NB4 (cell line): ENCODE measurements at regions not wholly inside any gene's neighbourhood (a gene's known extent, or its start where the extent isn't known, plus 50 kb on each side); places are given as distances from the start of the nearest gene placed in this dataset.

Experiments
- CTCF ChIP-seq: IDR thresholded peaks from one replicate; pipeline ENCODE4 v1.5.1; 2012; ENCODE audit warnings: low read depth, low read length
- MAX ChIP-seq: IDR thresholded peaks from 2 replicates; pipeline ENCODE4 v1.6.1; 2011; ENCODE audit warnings: low read depth, low read length
- MYC ChIP-seq: IDR thresholded peaks from 2 replicates; pipeline ENCODE4 v1.6.1; 2011; ENCODE audit warnings: low read depth, low read length
- POLR2A ChIP-seq: IDR thresholded peaks from 2 replicates; pipeline ENCODE4 v1.6.1; 2011; ENCODE audit warnings: mild to moderate bottlenecking; ENCODE audit not compliant: insufficient read length; ENCODE audit errors: extremely low read depth

- TF ChIP-seq CTCF (no peak), POLR2A (no peak), MAX (no peak), MYC (no peak)
Observed at GRCh38 chr7:84781838-84782237, 405.0 kb downstream of the SEMA3D start.
